Right atrium auricular region (tissue), 2 donors: ENCODE measurements at regions not wholly inside any gene's neighbourhood (a gene's known extent, or its start where the extent isn't known, plus 50 kb on each side); places are given as distances from the start of the nearest gene placed in this dataset.

ENCODE experiments used
- DNase-seq: peaks from one replicate; pipeline ENCODE4 v3.0.0-alpha.2; 2019; ENCODE audit warnings: low spot score
- H3K27ac ChIP-seq, 2 donors: fragments of 200-600 bp; sonication (generic); 1 replicate in 1 of 2; 2 replicates in 1 of 2; pipeline ENCODE4 v1.5.1; 2016 to 2019
- H3K27me3 ChIP-seq, 2 donors: fragments of 200-600 bp; sonication (generic); one replicate each; pipeline versions ENCODE4 v1.5.1 to v1.6.0; 2017 to 2019
- H3K36me3 ChIP-seq: fragments of 200-600 bp; sonication (generic); one replicate; pipeline ENCODE4 v1.5.1; 2016
- H3K4me1 ChIP-seq, 2 donors: fragments of 200-600 bp; sonication (generic); one replicate each; pipeline versions ENCODE4 v1.5.1 to v1.6.0; 2017 to 2019
- H3K4me3 ChIP-seq, 2 donors: fragments of 200-600 bp; sonication (generic); 1 replicate in 1 of 2; 2 replicates in 1 of 2; pipeline ENCODE4 v1.5.1; 2017 to 2019; ENCODE audit warnings: mild to moderate bottlenecking in 1 of 2, moderate library complexity in 1 of 2
- H3K9me3 ChIP-seq, 2 donors: fragments of 200-600 bp; sonication (generic); one replicate each; pipeline ENCODE4 v1.5.1; 2019
- CTCF ChIP-seq, 2 donors: fragments of 200-600 bp; sonication (generic); IDR thresholded peaks; one replicate each; pipeline ENCODE4 v1.5.1; 2019; ENCODE audit warnings: antibody characterized with exemption in 2 of 2

- no peaks in the 10 kb centered on the region for H3K4me1 ChIP-seq
- no peak for TF ChIP-seq CTCF (IDR thresholded peaks at IDR 0.05)
- DNase-seq, result peak; percentile 36
- H3K27ac ChIP-seq, result no peak overlapping the region
- no peaks in the 10 kb centered on the region for H3K36me3 ChIP-seq
- no peaks in the 10 kb centered on the region for H3K27me3 ChIP-seq
- H3K9me3 ChIP-seq, result no peaks in the 10 kb centered on the region
- H3K4me3 ChIP-seq, result no peak overlapping the region
Observed at GRCh38 chr5:2898661-2899060, 147.2 kb upstream of the IRX2 start.

- peak; percentile 32 for DNase-seq
- no peak for TF ChIP-seq CTCF (IDR thresholded peaks at IDR 0.05)
- Histone ChIP-seq H3K4me3 (no peak overlapping the region), H3K9me3 (no peaks in the 10 kb centered on the region), H3K27me3 (no peaks in the 10 kb centered on the region), H3K36me3 (no peaks in the 10 kb centered on the region), H3K4me1 (no peaks in the 10 kb centered on the region), H3K27ac (no peak overlapping the region)
Observed at GRCh38 chr5:2897276-2897961, 145.9 kb upstream of the IRX2 start.

GRCh38 chr5:2896371-2897275 lies 145.1 kb upstream of the IRX2 start:
- no peak overlapping the region for H3K4me3 ChIP-seq
- H3K36me3 ChIP-seq, result no peaks in the 10 kb centered on the region
- no peak for TF ChIP-seq CTCF (IDR thresholded peaks at IDR 0.05)
- no peak overlapping the region for H3K27ac ChIP-seq
- no peaks in the 10 kb centered on the region for H3K9me3 ChIP-seq
- no peaks in the 10 kb centered on the region for H3K27me3 ChIP-seq
- no peaks in the 10 kb centered on the region for H3K4me1 ChIP-seq
- DNase-seq, result peak; percentile 52

GRCh38 chr5:2895876-2896275 lies 144.4 kb upstream of the IRX2 start:
- Histone ChIP-seq H3K9me3 (no peaks in the 10 kb centered on the region), H3K27me3 (no peaks in the 10 kb centered on the region), H3K4me3 (no peak overlapping the region), H3K36me3 (no peaks in the 10 kb centered on the region), H3K4me1 (no peaks in the 10 kb centered on the region), H3K27ac (no peak overlapping the region)
- no peak for TF ChIP-seq CTCF (IDR thresholded peaks at IDR 0.05)
- DNase-seq, result peak; percentile 16

GRCh38 chr5:2895196-2895595 lies 143.7 kb upstream of the IRX2 start:
- Histone ChIP-seq H3K36me3 (no peaks in the 10 kb centered on the region), H3K4me3 (no peak overlapping the region), H3K27ac (no peak overlapping the region), H3K27me3 (no peaks in the 10 kb centered on the region), H3K9me3 (no peaks in the 10 kb centered on the region), H3K4me1 (no peaks in the 10 kb centered on the region)
- TF ChIP-seq CTCF (IDR thresholded peaks at IDR 0.05), result no peak
- DNase-seq, result no peak
